ENCODE measurements at regions not wholly inside any gene's neighbourhood (a gene's known extent, or its start where the extent isn't known, plus 50 kb on each side); places are given as distances from the start of the nearest gene placed in this dataset.

DNA sequence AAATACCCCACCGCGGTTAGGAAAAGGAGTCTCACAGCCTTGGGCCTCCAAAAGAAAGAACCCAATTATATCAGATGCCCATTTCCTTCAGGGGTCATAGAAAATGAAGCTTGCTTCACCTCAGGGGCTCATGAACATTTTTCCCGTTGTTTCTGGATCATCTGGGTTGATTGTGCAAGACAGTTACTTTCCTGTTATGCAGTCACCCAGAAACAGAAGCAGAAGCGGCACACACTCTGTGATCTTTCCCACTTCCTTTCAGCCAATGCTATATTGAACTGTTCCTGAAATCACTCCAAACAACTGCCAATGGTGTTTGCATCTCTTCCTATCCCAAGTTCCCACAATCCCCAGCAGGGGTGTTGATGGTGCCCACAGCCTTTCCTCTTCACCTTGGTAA lies 295.6 kb upstream of the RASGRP1 start:
- H3K9ac ChIP-seq (replicated peaks; ENCODE audit: extremely low read depth, insufficient read depth, low read length) = no peak overlapping the region
- ChIA-PET POLR2A (no interaction called here), CTCF (interaction anchor here (1.0 to 1.1 kb wide), 2 partner anchors 18 to 110 kb away, joined by 3 read pairs; no protein-coding TSS in a partner anchor)
- dilution Hi-C loops (cut with MboI; ENCODE audit: extremely low pct_ligation_motif_present, low sequenced_read_pairs) (no loop called here), intact Hi-C loops (cut with micrococcal nuclease) (no loop called here)
- no peaks in the 10 kb centered on the region for H3K27me3 ChIP-seq (ENCODE audit: control insufficient read depth in 2 of 2, insufficient read depth in 2 of 2, low read length in 2 of 2)
- H3K4me3 ChIP-seq (replicated peaks in 1 of 3; ENCODE audit: insufficient read depth in 1 of 3, low read depth in 1 of 3, low read length in 3 of 3) = no peak overlapping the region
- no peak overlapping the region for H3K27ac ChIP-seq (ENCODE audit: insufficient read depth, low read depth, low read length)
- FAIRE-seq (no peak), DNase-seq (ENCODE audit: low read depth, low spot score) (no peak)
- H4K20me1 ChIP-seq (replicated peaks; ENCODE audit: control insufficient read depth, extremely low read depth, insufficient read depth, low read length) = no peaks in the 10 kb centered on the region
- no peaks in the 10 kb centered on the region for H3K4me1 ChIP-seq (ENCODE audit: control insufficient read depth, extremely low read depth, insufficient read depth, low read length)
- H3K4me2 ChIP-seq (ENCODE audit: insufficient read depth, low read length) = no peak overlapping the region
- H3K79me2 ChIP-seq (ENCODE audit: control insufficient read depth, insufficient read depth, low read length) = no peaks in the 10 kb centered on the region
- H3K9me1 ChIP-seq (replicated peaks; ENCODE audit: control insufficient read depth, extremely low read depth, insufficient read depth, low read length) = no peaks in the 10 kb centered on the region
- TF ChIP-seq, protein P1, sequence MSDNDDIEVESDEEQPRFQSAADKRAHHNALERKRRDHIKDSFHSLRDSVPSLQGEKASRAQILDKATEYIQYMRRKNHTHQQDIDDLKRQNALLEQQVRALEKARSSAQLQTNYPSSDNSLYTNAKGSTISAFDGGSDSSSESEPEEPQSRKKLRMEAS (IDR thresholded peaks at IDR 0.05; ENCODE audit: insufficient read depth, insufficient read length) = no peak
- TF ChIP-seq JUN (IDR thresholded peaks at IDR 0.05; ENCODE audit: borderline replicate concordance, insufficient read depth, insufficient read length, low read depth) = no peak
- TF ChIP-seq, protein P2, sequence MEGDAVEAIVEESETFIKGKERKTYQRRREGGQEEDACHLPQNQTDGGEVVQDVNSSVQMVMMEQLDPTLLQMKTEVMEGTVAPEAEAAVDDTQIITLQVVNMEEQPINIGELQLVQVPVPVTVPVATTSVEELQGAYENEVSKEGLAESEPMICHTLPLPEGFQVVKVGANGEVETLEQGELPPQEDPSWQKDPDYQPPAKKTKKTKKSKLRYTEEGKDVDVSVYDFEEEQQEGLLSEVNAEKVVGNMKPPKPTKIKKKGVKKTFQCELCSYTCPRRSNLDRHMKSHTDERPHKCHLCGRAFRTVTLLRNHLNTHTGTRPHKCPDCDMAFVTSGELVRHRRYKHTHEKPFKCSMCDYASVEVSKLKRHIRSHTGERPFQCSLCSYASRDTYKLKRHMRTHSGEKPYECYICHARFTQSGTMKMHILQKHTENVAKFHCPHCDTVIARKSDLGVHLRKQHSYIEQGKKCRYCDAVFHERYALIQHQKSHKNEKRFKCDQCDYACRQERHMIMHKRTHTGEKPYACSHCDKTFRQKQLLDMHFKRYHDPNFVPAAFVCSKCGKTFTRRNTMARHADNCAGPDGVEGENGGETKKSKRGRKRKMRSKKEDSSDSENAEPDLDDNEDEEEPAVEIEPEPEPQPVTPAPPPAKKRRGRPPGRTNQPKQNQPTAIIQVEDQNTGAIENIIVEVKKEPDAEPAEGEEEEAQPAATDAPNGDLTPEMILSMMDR (IDR thresholded peaks at IDR 0.05; ENCODE audit: extremely low read depth in 1 of 2, insufficient read depth in 1 of 2, low read depth in 1 of 2, low read length in 2 of 2) = no peak
- TF ChIP-seq POLR2A (IDR thresholded peaks at IDR 0.05; ENCODE audit: low read depth, low read length) = no peak
- no peak for TF ChIP-seq POLR2AphosphoS5 (IDR thresholded peaks at IDR 0.05; ENCODE audit: insufficient read depth, low read depth, low read length)
- TF ChIP-seq EZH2 (IDR thresholded peaks at IDR 0.05; ENCODE audit: borderline replicate concordance, low read depth, low read length, severe bottlenecking) = no peak
- TF ChIP-seq MYC (IDR thresholded peaks at IDR 0.05; ENCODE audit: low read depth, low read length) = no peak
- no peak for TF ChIP-seq GATA2 (IDR thresholded peaks at IDR 0.05; ENCODE audit: insufficient read depth, insufficient read length, low read depth, low read length)
- BruUV-seq (replicated peaks) = no TSS peak
- H3K9me3 ChIP-seq (replicated peaks; ENCODE audit: control insufficient read depth, insufficient read depth, low read length) = no peaks in the 10 kb centered on the region
- H3K36me3 ChIP-seq (ENCODE audit: control insufficient read depth in 2 of 2, extremely low read depth in 1 of 2, insufficient read depth in 2 of 2, low read length in 2 of 2) = no peaks in the 10 kb centered on the region
- H2AFZ ChIP-seq (ENCODE audit: low read depth, low read length) = no peak overlapping the region

Measured in endothelial cell of umbilical vein (primary cell).